T-helper 1 cell treated with Interleukin-12 subunit alpha and Interleukin-12 subunit beta and Interleukin-4 antibody, amounts not matched to agents 30 μg/mL and 1 μg/mL, for 36 hours (primary cell): ENCODE measurements at regions not wholly inside any gene's neighbourhood (a gene's known extent, or its start where the extent isn't known, plus 50 kb on each side); places are given as distances from the start of the nearest gene placed in this dataset.

ENCODE experiments used
- H3K27ac Mint-ChIP-seq: one replicate; pipeline ENCODE4 v1.8.0; 2021; ENCODE audit warnings: mild to moderate bottlenecking, mixed read lengths
- H3K27me3 Mint-ChIP-seq: one replicate; pipeline ENCODE4 v1.8.0; 2021; ENCODE audit warnings: low read depth, mixed read lengths
- H3K36me3 Mint-ChIP-seq: one replicate; pipeline ENCODE4 v1.8.0; 2021; ENCODE audit warnings: low read depth, mixed read lengths
- H3K4me1 Mint-ChIP-seq: one replicate; pipeline ENCODE4 v1.8.0; 2021; ENCODE audit warnings: low read depth, mixed read lengths
- H3K4me3 Mint-ChIP-seq: one replicate; pipeline ENCODE4 v1.8.0; 2021; ENCODE audit warnings: mild to moderate bottlenecking, moderate library complexity, mixed read lengths
- H3K9me3 Mint-ChIP-seq: one replicate; pipeline ENCODE4 v1.8.0; 2021; ENCODE audit warnings: mixed read lengths

DNA sequence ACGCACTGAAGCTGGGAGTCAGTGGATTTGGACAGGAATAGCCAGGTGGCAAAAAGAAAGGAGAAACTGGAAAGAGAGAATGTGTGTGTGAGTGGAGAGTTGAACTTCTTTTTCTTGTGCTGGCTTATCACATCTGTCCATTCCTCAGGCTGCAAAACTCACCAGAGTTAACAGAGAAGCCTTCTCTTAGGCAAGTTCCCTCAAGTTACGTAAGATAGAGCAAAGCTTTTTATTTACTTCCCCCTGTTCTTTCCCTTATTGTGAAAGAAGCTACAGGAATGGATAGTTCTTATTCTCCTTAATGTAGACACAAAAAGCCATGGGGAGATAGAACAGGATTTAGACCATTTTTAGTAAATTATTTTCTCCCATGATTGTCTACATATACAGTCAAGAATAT is 188.6 kb downstream of the BMP2 start:
- Mint-ChIP-seq H3K36me3 (no peaks in the 10 kb centered on the region), H3K4me3 (no peak overlapping the region), H3K27me3 (no peaks in the 10 kb centered on the region), H3K27ac (no peak overlapping the region), H3K4me1 (no peaks in the 10 kb centered on the region), H3K9me3 (peaks cover 13% of the 10 kb centered on the region)

DNA sequence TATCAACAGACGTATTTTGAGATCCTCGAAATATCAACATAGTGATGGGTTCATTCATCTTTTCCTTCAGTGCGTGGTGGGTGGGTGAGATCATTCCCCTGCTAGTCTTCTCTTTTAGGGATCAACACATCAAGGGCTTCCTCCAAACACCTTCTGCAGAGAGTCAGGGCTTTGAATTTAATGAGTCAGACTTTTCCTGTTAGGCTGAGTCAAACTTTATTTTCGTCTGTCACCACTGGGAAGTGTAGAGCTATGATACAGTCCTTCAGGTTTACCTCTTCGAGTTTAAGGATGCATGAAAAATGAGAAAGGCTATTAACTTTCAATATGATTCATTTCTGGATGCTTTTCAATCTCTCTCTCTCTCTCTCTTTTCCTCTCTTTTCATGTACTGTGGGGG is 189.1 kb downstream of the BMP2 start:
- H3K9me3 Mint-ChIP-seq: peaks cover 10% of the 10 kb centered on the region
- H3K4me3 Mint-ChIP-seq: no peak overlapping the region
- no peaks in the 10 kb centered on the region for H3K36me3 Mint-ChIP-seq
- no peaks in the 10 kb centered on the region for H3K27me3 Mint-ChIP-seq
- H3K27ac Mint-ChIP-seq: no peak overlapping the region
- no peaks in the 10 kb centered on the region for H3K4me1 Mint-ChIP-seq

DNA sequence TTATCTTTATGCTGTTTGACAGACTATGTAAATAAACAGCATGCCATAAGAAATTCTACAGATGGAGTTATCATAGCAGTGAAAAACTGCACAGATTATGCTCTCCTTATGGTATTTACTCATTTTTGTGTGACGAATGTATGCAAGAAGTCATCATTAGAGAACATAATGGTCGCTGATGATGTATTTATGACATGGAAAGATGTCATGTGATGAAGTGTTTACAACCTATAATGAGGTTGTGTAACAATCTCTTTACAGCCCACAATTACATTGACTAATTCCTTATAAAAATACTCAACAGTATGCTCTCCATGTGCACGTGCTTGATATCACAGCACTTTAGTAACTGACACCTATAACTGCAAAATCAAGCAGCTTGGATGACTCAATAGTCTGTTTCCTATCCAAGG is 192.4 kb downstream of the BMP2 start:
- Mint-ChIP-seq H3K9me3 (peaks cover 7% of the 10 kb centered on the region), H3K27ac (no peak overlapping the region), H3K4me1 (no peaks in the 10 kb centered on the region), H3K36me3 (no peaks in the 10 kb centered on the region), H3K27me3 (no peaks in the 10 kb centered on the region), H3K4me3 (no peak overlapping the region)

- Mint-ChIP-seq H3K4me3 (no peak overlapping the region), H3K36me3 (no peaks in the 10 kb centered on the region), H3K4me1 (no peaks in the 10 kb centered on the region), H3K27me3 (no peaks in the 10 kb centered on the region), H3K9me3 (peaks cover 15% of the 10 kb centered on the region), H3K27ac (no peak overlapping the region)
These were observed 199.2 kb downstream of the BMP2 start for GRCh38 chr20:6966721-6967120.

- Mint-ChIP-seq H3K4me3 (no peak overlapping the region), H3K27me3 (no peaks in the 10 kb centered on the region), H3K9me3 (peaks cover 12% of the 10 kb centered on the region), H3K27ac (no peak overlapping the region), H3K36me3 (no peaks in the 10 kb centered on the region), H3K4me1 (no peaks in the 10 kb centered on the region)
These were observed 207.4 kb downstream of the BMP2 start for GRCh38 chr20:6974838-6975237.

DNA sequence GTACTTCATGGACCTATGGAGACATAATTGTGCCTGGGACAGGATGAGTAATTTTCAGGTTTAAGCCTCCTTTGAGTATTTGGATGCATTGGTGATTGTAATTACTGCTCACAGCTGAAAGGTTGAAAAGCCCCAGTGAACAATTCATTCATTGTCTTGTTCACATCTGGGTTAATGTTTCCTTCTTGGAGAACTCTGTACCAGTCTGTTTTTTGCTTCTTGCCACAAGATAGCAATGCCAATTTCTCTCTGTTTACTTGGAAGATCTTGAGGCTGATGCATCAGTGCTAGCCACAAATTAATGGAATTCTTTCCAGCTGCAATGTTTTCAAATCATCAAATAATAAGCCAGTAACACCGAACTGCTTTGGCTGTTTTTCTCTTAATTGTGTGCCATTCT is 207.8 kb downstream of the BMP2 start:
- no peaks in the 10 kb centered on the region for H3K36me3 Mint-ChIP-seq
- H3K9me3 Mint-ChIP-seq: peaks cover 12% of the 10 kb centered on the region
- no peaks in the 10 kb centered on the region for H3K4me1 Mint-ChIP-seq
- no peak overlapping the region for H3K27ac Mint-ChIP-seq
- no peaks in the 10 kb centered on the region for H3K27me3 Mint-ChIP-seq
- H3K4me3 Mint-ChIP-seq: no peak overlapping the region

DNA sequence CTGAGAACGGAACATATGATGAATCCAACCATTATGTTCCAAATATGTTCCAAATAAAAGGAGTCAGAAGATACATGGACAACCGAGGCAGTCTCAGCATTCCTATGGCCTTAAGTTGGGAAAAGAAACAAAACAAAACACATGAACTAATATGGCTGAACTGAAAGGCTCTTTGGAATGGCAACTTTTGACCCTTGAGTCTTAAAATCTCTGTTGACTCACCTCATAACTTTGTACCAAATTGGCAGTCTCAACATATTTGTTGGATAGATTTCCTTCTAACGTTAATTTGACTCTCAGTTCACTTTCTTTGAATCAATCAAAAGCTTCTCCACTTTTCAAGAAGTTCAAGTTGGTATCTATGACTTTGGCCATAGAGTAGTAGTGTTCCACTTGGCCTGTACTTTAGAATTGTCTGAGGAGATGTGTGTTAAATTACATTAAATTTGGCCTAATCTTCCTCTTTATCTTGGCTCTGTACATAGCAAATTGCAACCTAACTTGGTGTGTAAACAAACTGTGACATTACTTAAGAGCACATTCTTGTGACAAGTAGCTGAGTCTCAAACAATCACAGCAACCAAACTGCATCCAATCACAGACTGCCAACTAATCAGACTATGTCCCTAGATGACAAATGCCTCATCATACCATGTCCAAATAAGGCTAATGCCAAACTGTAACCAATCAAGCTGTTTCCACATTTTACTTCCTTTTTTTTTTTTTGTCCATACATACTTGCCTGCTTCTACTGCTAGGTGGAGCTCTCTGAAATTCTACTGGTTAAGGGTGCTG is 208.8 kb downstream of the BMP2 start:
- H3K4me3 Mint-ChIP-seq: no peak overlapping the region
- H3K36me3 Mint-ChIP-seq: no peaks in the 10 kb centered on the region
- no peak overlapping the region for H3K27ac Mint-ChIP-seq
- H3K27me3 Mint-ChIP-seq: no peaks in the 10 kb centered on the region
- peaks cover 12% of the 10 kb centered on the region for H3K9me3 Mint-ChIP-seq
- no peaks in the 10 kb centered on the region for H3K4me1 Mint-ChIP-seq

DNA sequence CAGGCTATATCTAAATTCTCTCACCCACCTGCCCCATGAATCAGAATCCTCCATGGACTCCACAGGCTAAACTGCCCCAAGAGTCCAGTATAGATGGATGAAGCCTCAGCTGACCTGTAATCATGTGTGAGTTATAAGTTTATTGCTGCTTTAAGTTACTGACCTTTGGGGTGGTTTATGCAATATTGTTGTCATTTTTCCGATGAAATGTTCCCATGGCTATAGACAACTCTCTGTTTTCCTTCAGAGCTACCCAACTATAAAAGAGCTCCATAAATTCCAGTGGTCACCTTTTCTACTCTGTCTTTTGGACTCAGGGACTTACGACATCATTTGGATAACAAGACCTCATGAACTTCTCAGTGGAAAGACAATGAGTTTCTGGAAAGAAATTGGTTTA is 212.1 kb downstream of the BMP2 start:
- peaks cover 21% of the 10 kb centered on the region for H3K9me3 Mint-ChIP-seq
- no peaks in the 10 kb centered on the region for H3K36me3 Mint-ChIP-seq
- no peak overlapping the region for H3K27ac Mint-ChIP-seq
- no peak overlapping the region for H3K4me3 Mint-ChIP-seq
- H3K27me3 Mint-ChIP-seq: no peaks in the 10 kb centered on the region
- H3K4me1 Mint-ChIP-seq: no peaks in the 10 kb centered on the region

DNA sequence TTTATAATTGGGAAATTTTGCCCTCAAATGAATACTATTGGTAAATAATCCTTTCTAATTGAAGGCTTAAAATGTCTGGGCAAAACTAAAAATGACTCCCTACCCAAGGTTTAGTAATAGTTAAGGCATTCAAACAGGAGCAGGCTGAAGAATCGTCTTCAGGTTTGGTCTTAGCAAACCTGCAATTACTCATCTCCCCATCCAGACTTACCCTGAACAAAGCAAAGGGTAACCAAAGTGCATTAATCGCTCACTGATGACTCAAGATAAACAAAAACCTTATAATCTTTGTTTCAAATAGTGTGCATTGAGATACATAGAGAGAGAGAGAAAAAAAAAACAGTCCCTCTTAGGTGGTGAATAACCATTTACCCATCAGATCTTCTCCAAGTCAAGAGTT is 225.5 kb downstream of the BMP2 start:
- Mint-ChIP-seq H3K4me3 (no peak overlapping the region), H3K27me3 (no peaks in the 10 kb centered on the region), H3K36me3 (no peaks in the 10 kb centered on the region), H3K27ac (no peak overlapping the region), H3K4me1 (no peaks in the 10 kb centered on the region), H3K9me3 (peaks cover 25% of the 10 kb centered on the region)

DNA sequence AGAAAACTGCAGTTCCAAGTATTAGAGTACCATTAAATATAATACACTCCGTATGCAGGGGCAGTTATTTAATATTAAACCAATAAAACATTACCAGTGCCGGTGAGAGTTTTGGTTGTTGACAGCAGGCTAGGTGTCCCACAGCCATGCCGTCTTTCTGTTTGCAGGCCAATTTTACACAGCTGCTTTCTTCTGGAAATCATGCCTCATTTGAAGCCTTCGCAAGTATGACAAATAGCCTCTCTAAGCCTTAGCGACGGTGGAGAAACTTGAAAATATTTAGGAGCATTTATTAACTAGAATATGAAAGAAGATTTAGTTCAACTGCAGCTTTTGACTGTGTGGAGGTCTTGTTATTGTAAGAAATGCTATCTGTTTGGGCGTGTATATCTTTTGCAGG is 226.0 kb downstream of the BMP2 start:
- Mint-ChIP-seq H3K9me3 (peaks cover 27% of the 10 kb centered on the region), H3K36me3 (no peaks in the 10 kb centered on the region), H3K4me1 (no peaks in the 10 kb centered on the region)

DNA sequence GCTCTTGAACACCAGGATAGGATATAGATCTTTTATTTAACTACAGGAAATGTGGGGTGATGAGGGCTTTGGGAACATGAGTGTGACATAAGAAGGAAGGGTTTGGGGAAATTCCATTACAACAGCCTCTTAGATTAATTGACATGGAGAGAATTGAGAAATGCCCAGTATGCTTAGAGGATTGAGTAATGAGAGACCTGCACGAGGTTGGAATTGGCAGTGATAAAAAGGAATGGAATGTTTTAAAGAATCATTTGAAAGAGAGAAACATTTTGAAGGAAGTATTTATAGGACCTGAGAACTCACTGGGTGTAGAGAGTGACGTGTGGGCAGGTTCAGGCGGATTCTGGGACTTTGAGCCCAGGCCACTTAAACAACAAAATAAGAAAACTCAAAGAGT is 227.0 kb downstream of the BMP2 start:
- Mint-ChIP-seq H3K4me3 (no peak overlapping the region), H3K4me1 (no peaks in the 10 kb centered on the region), H3K27me3 (no peaks in the 10 kb centered on the region), H3K27ac (no peak overlapping the region), H3K36me3 (no peaks in the 10 kb centered on the region), H3K9me3 (peaks cover 27% of the 10 kb centered on the region)

More for the DNA sequence above, 226.0 kb downstream of the BMP2 start:
- Mint-ChIP-seq H3K27me3 (no peaks in the 10 kb centered on the region), H3K4me3 (no peak overlapping the region), H3K27ac (no peak overlapping the region)

DNA sequence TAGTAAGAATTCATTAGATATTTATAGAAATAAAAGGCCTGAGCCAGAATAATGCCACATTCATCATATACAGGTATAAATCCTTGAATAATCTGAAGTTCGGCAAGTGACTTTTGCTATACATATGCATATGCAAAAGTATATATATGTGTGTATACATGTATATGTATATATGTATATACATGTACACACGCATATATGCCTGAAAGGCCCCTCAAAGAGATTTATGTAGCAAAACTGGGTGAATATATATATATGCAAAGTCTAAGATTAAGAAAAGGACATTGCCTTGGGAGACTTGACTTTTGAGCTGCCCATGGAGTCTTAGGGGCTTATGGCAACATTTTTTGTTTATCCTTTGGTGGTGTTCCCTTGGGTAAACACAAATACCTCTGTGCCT is 231.4 kb downstream of the BMP2 start:
- Mint-ChIP-seq H3K4me3 (no peak overlapping the region), H3K4me1 (no peaks in the 10 kb centered on the region), H3K9me3 (peaks cover 26% of the 10 kb centered on the region), H3K27ac (no peak overlapping the region), H3K27me3 (no peaks in the 10 kb centered on the region), H3K36me3 (no peaks in the 10 kb centered on the region)

DNA sequence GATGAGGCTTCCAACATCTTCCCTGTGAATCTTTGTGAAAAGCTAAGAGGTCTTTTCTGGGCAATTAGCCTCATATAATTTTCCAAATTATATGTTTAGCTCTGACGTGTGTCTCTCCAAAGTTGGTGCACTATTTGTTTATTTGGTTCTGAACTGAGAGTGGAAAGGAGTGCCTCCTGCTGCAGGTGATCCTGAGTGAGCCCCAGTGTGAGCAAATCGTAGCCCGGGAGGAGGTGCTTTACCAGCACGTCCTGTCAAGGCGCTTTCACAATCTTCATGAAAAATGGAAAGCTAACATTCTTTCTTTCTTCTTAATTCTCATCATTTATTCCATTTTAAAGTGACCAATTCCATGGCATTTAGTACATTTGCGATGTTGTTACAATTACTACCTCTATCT is 231.9 kb downstream of the BMP2 start:
- Mint-ChIP-seq H3K9me3 (peaks cover 21% of the 10 kb centered on the region), H3K27me3 (no peaks in the 10 kb centered on the region), H3K27ac (no peak overlapping the region), H3K4me1 (no peaks in the 10 kb centered on the region), H3K4me3 (no peak overlapping the region), H3K36me3 (no peaks in the 10 kb centered on the region)

DNA sequence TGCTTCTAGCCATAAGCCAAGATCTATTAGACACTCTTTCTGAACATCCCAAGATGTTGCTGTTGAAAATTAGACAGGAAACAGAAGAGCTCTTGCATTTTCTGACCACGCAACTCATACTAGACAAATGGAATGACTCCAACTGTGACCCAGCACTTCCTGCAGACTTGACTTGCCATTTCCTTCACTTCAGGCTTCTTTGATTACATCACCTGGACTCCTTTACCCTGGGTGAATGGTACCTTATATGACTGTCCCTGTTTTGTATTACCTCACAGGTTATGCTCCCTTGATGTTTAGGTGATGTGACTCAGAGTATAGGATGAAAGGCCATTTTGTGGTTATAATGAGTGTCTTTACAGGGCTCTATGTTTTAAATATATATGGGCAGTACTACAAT is 236.1 kb downstream of the BMP2 start:
- Mint-ChIP-seq H3K36me3 (no peaks in the 10 kb centered on the region), H3K27me3 (no peaks in the 10 kb centered on the region), H3K4me3 (no peak overlapping the region), H3K4me1 (no peaks in the 10 kb centered on the region), H3K27ac (no peak overlapping the region), H3K9me3 (peaks cover 16% of the 10 kb centered on the region)

DNA sequence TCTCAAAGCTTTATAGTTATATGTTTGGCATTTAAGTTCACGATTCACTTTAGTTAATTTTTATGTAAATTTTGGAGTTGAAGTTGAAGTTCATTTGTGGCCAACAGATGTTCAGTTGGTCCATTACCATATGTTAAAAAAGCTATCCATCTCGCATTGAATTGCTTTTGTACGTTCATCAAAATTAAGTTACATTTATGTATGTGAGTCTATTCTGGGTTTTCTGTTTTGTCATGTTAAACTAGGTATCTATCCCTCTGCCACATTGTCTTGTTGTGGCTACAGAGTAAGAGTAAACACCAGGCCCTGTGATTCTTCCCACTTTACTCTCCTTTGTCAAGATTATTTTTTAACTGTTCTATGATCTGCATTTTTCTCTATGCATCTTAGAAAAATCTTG is 237.3 kb downstream of the BMP2 start:
- Mint-ChIP-seq H3K4me1 (no peaks in the 10 kb centered on the region), H3K36me3 (no peaks in the 10 kb centered on the region), H3K27me3 (no peaks in the 10 kb centered on the region), H3K27ac (no peak overlapping the region), H3K4me3 (no peak overlapping the region), H3K9me3 (peaks cover 27% of the 10 kb centered on the region)

GRCh38 chr20:7010527-7010926 is 243.0 kb downstream of the BMP2 start:
- H3K4me3 Mint-ChIP-seq: no peak overlapping the region
- no peaks in the 10 kb centered on the region for H3K4me1 Mint-ChIP-seq
- no peaks in the 10 kb centered on the region for H3K27me3 Mint-ChIP-seq
- H3K36me3 Mint-ChIP-seq: no peaks in the 10 kb centered on the region
- peaks cover 20% of the 10 kb centered on the region for H3K9me3 Mint-ChIP-seq
- no peak overlapping the region for H3K27ac Mint-ChIP-seq
